GM23338 (cell line): ENCODE measurements at regions not wholly inside any gene's neighbourhood (a gene's known extent, or its start where the extent isn't known, plus 50 kb on each side); places are given as distances from the start of the nearest gene placed in this dataset.

Experiments used
- ATAC-seq: fragments of 200-7000 bp; cut with Tn5 transposase; 3 replicates; pipeline ENCODE4 v1.9.1; 2020
- DNase-seq: peaks from one replicate; pipeline ENCODE4 v3.0.0-alpha.2; 2015; ENCODE audit warnings: low spot score
- H2AFZ ChIP-seq: fragments of 200-600 bp; sonication (generic); 2 replicates; pipeline ENCODE4 v1.8.0; 2016; ENCODE audit warnings: antibody characterized with exemption, mild to moderate bottlenecking, moderate library complexity
- H3F3A ChIP-seq: fragments of 200-600 bp; sonication (generic); replicated peaks from 2 replicates; pipeline ENCODE4 v1.8.0; 2017; ENCODE audit warnings: antibody characterized with exemption, mixed run types, low read depth
- H3K27ac ChIP-seq: fragments of 200-600 bp; sonication (generic); 2 replicates; pipeline ENCODE4 v1.6.1; 2016; ENCODE audit warnings: low read depth
- H3K27me3 ChIP-seq: fragments of 200-600 bp; sonication (generic); 2 replicates; pipeline ENCODE4 v1.8.0; 2016; ENCODE audit warnings: mild to moderate bottlenecking, mixed run types, moderate library complexity; ENCODE audit not compliant: insufficient read depth
- H3K36me3 ChIP-seq: fragments of 200-600 bp; sonication (generic); 2 replicates; pipeline ENCODE4 v1.8.0; 2016; ENCODE audit warnings: mild to moderate bottlenecking; ENCODE audit not compliant: insufficient read depth
- H3K4me1 ChIP-seq: fragments of 200-600 bp; sonication (generic); 2 replicates; pipeline ENCODE4 v1.8.0; 2016; ENCODE audit warnings: mild to moderate bottlenecking, moderate library complexity; ENCODE audit not compliant: insufficient read depth
- H3K4me2 ChIP-seq: fragments of 200-600 bp; sonication (generic); 2 replicates; pipeline ENCODE4 v1.7.1; 2017; ENCODE audit warnings: mixed run types
- H3K4me3 ChIP-seq: fragments of 200-600 bp; sonication (generic); 2 replicates; pipeline ENCODE4 v1.6.1; 2016; ENCODE audit warnings: mixed run types
- H3K79me2 ChIP-seq: fragments of 200-600 bp; sonication (generic); replicated peaks from 2 replicates; pipeline ENCODE4 v1.8.0; 2017; ENCODE audit warnings: mild to moderate bottlenecking; ENCODE audit not compliant: insufficient read depth
- H3K9me2 ChIP-seq: fragments of 200-600 bp; sonication (generic); 2 replicates; pipeline ENCODE4 v1.8.0; 2017; ENCODE audit not compliant: insufficient read depth
- H4K20me1 ChIP-seq: fragments of 200-600 bp; sonication (generic); replicated peaks from 2 replicates; pipeline ENCODE4 v1.8.0; 2017; ENCODE audit warnings: mild to moderate bottlenecking; ENCODE audit not compliant: insufficient read depth
- H3K27ac Mint-ChIP-seq: 2 replicates; pipeline ENCODE4 v1.8.0; 2020; ENCODE audit warnings: inconsistent platforms, mild to moderate bottlenecking, moderate library complexity, mixed read lengths
- H3K27me3 Mint-ChIP-seq: 3 replicates; pipeline ENCODE4 v1.8.0; 2022; ENCODE audit warnings: low read depth, mild to moderate bottlenecking, moderate library complexity, mixed read lengths, inconsistent platforms; ENCODE audit not compliant: insufficient read depth, poor library complexity
- H3K36me3 Mint-ChIP-seq: 3 replicates; pipeline ENCODE4 v1.8.0; 2021; ENCODE audit warnings: low read depth, mild to moderate bottlenecking, inconsistent platforms, moderate library complexity, mixed read lengths
- H3K4me1 Mint-ChIP-seq: 3 replicates; pipeline ENCODE4 v1.8.0; 2020; ENCODE audit warnings: mild to moderate bottlenecking, inconsistent platforms, mixed read lengths
- H3K4me3 Mint-ChIP-seq: 3 replicates; pipeline ENCODE4 v1.8.0; 2021; ENCODE audit warnings: moderate library complexity, mild to moderate bottlenecking, inconsistent platforms, mixed read lengths
- H3K9me3 Mint-ChIP-seq: 3 replicates; pipeline ENCODE4 v1.8.0; 2020; ENCODE audit warnings: moderate library complexity, mild to moderate bottlenecking, inconsistent platforms, mixed read lengths
- CREB1 ChIP-seq: fragments of 250-450 bp; sonication (Bioruptor Pico); IDR thresholded peaks from 2 replicates; pipeline ENCODE4 v1.5.0; 2020; ENCODE audit warnings: low read depth, mild to moderate bottlenecking, moderate library complexity
- ETS1 ChIP-seq: IDR thresholded peaks from 2 replicates; pipeline ENCODE4 v1.6.1; 2016; ENCODE audit warnings: antibody characterized with exemption
- EZH2 ChIP-seq: fragments of 200-600 bp; sonication (generic); IDR thresholded peaks from one replicate; pipeline ENCODE4 v1.8.0; 2017; ENCODE audit warnings: antibody characterized with exemption, mild to moderate bottlenecking, low read depth; ENCODE audit not compliant: unreplicated experiment
- EZH2phosphoT487 ChIP-seq: fragments of 200-600 bp; sonication (generic); IDR thresholded peaks from one replicate; pipeline ENCODE4 v1.8.1; 2018; ENCODE audit warnings: antibody characterized with exemption; ENCODE audit not compliant: unreplicated experiment
- JUNB ChIP-seq: IDR thresholded peaks from one replicate; pipeline ENCODE4 v1.6.1; 2016; ENCODE audit warnings: antibody characterized with exemption; ENCODE audit not compliant: unreplicated experiment
- NANOG ChIP-seq: IDR thresholded peaks from 2 replicates; pipeline ENCODE4 v1.6.1; 2016; ENCODE audit warnings: antibody characterized with exemption, borderline replicate concordance
- POLR2AphosphoS5 ChIP-seq: IDR thresholded peaks from 2 replicates; pipeline ENCODE4 v1.6.1; 2016; ENCODE audit warnings: antibody characterized with exemption, low read depth
- REST ChIP-seq: IDR thresholded peaks from one replicate; pipeline ENCODE4 v1.6.1; 2018; ENCODE audit warnings: antibody characterized with exemption; ENCODE audit not compliant: unreplicated experiment
- STAT1 ChIP-seq: IDR thresholded peaks from one replicate; pipeline ENCODE4 v1.6.1; 2016; ENCODE audit warnings: antibody characterized with exemption; ENCODE audit not compliant: unreplicated experiment
- ZNF114 ChIP-seq: fragments of 250-450 bp; sonication (Bioruptor Pico); IDR thresholded peaks from 2 replicates; pipeline ENCODE4 v1.5.0; 2020; ENCODE audit warnings: mild to moderate bottlenecking, moderate library complexity
- ZNF331 ChIP-seq: fragments of 250-450 bp; sonication (Bioruptor Pico); IDR thresholded peaks from 2 replicates; pipeline ENCODE4 v1.5.0; 2020; ENCODE audit warnings: low read depth, mild to moderate bottlenecking, moderate library complexity
- ZNF462 ChIP-seq: fragments of 250-450 bp; sonication (Bioruptor Pico); IDR thresholded peaks from 2 replicates; pipeline ENCODE4 v1.5.0; 2020; ENCODE audit warnings: mild to moderate bottlenecking, moderate library complexity
- TF ChIP-seq, protein P1 (sequence below), 2 experiments: fragments of 200-600 bp in 1 of 2; sonication (generic) in 1 of 2; conservative IDR thresholded peaks; 2 replicates each; pipeline versions ENCODE4 v1.5.1 to v1.6.1; 2016 to 2017; ENCODE audit warnings: antibody characterized with exemption in 2 of 2, low read depth in 2 of 2, mild to moderate bottlenecking in 2 of 2, moderate library complexity in 1 of 2

DNA sequence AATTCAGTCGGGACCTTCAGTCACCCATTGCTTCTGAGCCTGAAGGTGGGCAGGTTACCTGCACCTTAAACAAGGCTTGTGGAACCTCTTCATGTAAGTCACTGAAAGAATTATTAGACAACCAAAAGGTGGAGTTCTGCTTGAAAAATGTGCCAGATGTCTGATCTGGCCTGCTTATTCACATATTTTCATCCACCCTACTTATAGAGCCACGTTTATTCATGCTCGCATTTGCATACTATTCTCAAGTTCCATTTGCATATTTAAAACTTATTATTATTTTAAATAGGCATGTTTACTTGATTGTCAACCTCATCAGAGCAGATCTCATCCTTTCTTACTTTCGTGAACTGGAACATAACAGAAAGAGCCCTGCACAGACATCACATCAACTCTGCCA lies 140.0 kb upstream of the NABP1 start:
- no peak overlapping the region for H3K27ac Mint-ChIP-seq
- Histone ChIP-seq H3K36me3 (no peaks in the 10 kb centered on the region), H3K27ac (no peak overlapping the region), H2AFZ (no peak overlapping the region), H3K4me1 (peaks cover 12% of the 10 kb centered on the region), H3K4me3 (no peak overlapping the region), H3K9me2 (peaks cover 9% of the 10 kb centered on the region), H3K27me3 (no peaks in the 10 kb centered on the region), H3K4me2 (no peak overlapping the region; the same call in 1 of the 2 replicates), H3F3A (no peaks in the 10 kb centered on the region), H3K79me2 (no peaks in the 10 kb centered on the region), H4K20me1 (no peaks in the 10 kb centered on the region)
- no peaks in the 10 kb centered on the region; the same call in 2 of the 3 replicates for H3K9me3 Mint-ChIP-seq
- ATAC-seq (no peak), DNase-seq (no peak)
- no peak for TF ChIP-seq JUNB
- no peak for TF ChIP-seq REST
- TF ChIP-seq ETS1, result no peak
- no peak for TF ChIP-seq ZNF331 (CRISPR knock-in tag)
- no peak for TF ChIP-seq NANOG
- TF ChIP-seq CREB1 (CRISPR knock-in tag), result no peak
- TF ChIP-seq STAT1, result no peak
- no peak for TF ChIP-seq EZH2
- no peak for TF ChIP-seq ZNF114
- no peak for TF ChIP-seq EZH2phosphoT487
- TF ChIP-seq POLR2AphosphoS5, result no peak
- TF ChIP-seq, protein P1, sequence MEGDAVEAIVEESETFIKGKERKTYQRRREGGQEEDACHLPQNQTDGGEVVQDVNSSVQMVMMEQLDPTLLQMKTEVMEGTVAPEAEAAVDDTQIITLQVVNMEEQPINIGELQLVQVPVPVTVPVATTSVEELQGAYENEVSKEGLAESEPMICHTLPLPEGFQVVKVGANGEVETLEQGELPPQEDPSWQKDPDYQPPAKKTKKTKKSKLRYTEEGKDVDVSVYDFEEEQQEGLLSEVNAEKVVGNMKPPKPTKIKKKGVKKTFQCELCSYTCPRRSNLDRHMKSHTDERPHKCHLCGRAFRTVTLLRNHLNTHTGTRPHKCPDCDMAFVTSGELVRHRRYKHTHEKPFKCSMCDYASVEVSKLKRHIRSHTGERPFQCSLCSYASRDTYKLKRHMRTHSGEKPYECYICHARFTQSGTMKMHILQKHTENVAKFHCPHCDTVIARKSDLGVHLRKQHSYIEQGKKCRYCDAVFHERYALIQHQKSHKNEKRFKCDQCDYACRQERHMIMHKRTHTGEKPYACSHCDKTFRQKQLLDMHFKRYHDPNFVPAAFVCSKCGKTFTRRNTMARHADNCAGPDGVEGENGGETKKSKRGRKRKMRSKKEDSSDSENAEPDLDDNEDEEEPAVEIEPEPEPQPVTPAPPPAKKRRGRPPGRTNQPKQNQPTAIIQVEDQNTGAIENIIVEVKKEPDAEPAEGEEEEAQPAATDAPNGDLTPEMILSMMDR (conservative IDR thresholded peaks at IDR 0.05; ENCODE audit: low read depth in 2 of 2), result no peak
- TF ChIP-seq ZNF462 (CRISPR knock-in tag), result no peak
- H3K4me1 Mint-ChIP-seq, result peaks cover 16% of the 10 kb centered on the region
- H3K36me3 Mint-ChIP-seq, result no peaks in the 10 kb centered on the region
- no peak overlapping the region for H3K4me3 Mint-ChIP-seq
- peaks cover 8% of the 10 kb centered on the region for H3K27me3 Mint-ChIP-seq
